Limb (tissue), 2 donors: ENCODE measurements at regions not wholly inside any gene's neighbourhood (a gene's known extent, or its start where the extent isn't known, plus 50 kb on each side); places are given as distances from the start of the nearest gene placed in this dataset.

Experiments
- DNase-seq, 2 donors: peaks; one replicate each; pipeline ENCODE4 v3.0.0-alpha.2; 2016; ENCODE audit errors: extremely low spot score in 2 of 2

DNA sequence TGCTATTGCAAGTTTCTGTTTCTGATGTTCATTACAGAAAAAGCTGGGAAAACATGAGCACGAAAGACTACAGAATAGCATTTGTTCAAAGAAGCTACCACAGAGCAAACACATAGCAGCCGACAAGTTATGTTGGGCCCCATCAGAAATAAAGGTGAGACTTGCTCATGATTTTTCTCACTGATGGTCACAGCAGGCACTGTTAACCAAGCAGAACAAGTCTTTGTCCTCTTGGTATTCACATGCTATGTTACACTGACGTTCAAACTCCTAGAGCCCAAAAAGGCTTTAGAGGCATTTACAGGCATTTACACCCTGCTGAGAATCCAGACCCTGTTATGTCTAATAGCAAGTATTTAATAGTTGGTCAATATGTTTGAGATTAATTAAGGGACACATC is 235.0 kb upstream of the HNMT start:
- DNase-seq = no peak

DNA sequence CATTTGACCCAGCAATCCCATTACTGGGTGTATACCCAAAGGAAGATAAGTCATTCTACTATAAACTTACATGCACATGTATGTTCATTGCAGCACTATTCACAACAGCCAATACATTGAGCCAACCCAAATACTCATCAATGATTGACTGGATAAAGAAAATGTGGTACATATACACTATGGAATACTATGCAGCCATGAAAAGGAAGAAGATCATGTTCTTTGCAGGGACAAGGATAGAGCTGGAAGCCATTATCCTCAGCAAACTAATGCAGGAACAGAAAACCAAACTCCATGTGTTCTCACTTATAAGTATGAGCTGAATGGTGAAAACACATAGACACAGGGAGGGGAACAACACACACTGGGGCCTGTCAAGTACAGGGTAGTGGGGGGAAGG is 226.7 kb upstream of the HNMT start:
- no peak for DNase-seq

DNA sequence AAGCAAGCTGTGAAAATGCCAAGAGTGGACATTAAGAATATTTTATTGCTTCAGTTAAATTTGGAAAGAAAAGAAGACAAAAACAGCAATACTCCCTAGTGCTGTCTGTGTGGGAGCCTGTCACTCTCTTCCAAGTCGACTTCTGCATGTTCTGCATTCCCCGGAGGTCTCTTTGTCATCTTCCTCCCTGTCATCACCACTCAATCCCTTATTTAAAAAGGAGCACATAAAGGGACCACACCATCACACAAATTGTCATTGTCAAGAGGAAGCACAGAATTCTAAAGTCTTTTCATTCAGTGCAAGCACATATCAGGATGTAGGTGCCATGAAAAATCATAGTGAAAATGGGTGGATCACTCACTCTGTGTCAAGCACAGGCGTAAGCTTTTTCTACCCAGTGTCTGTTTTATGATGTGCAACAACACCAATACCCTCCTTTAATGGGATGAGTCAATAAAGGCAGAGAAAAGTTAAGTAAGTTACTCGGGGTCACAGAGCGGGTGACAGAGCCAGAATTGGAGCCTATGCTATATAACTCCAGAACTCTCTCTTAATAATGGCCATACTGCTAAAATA is 222.4 kb upstream of the HNMT start:
- DNase-seq = no peak

- no peak for DNase-seq
Measured at GRCh38 chr2:137747509-137747908, 216.8 kb upstream of the HNMT start.

GRCh38 chr2:137748533-137748932 is 215.7 kb upstream of the HNMT start:
- DNase-seq = no peak

DNA sequence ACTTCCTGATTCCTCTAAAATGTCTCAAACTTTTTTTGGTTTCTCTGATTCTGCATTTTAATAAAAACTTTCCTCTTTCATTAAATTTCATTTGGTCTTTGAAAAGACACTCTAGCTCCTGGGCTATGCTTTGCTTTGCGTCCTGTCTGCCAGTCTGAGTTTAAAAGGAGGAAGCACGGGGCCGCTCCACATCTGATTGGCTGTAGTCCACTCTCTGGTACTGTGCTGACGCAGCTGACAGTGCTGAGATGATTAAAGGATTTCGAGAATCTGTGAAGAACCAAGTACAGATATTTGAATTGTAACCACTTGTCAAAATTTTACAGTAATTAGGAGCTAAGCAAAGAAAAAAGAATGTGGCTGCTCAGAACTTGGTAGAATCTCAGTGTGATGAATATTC is 199.6 kb upstream of the HNMT start:
- DNase-seq = no peak

DNA sequence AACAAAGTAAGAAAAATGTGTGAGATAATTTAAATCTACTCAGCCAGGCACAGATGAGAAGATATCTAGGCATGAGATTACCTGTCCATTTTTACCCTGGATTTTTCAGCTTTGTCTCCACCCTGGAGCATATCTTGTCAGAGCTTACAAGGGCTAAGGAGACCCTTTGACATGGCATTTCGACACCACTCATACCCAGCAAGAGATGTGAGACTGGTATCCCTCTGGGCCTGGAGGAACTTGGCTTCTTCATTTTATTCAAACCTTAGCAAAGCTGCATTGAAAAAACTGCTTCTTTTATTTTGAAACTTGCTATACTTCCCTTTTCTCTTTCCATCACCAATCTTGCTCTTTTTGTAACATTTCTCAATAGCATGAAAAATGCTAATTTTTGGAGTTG is 194.9 kb upstream of the HNMT start:
- no peak for DNase-seq

- DNase-seq = no peak
Measured at GRCh38 chr2:137770166-137770565, 194.1 kb upstream of the HNMT start.

- DNase-seq = no peak
Measured at GRCh38 chr2:137771064-137771463, 193.2 kb upstream of the HNMT start.

DNA sequence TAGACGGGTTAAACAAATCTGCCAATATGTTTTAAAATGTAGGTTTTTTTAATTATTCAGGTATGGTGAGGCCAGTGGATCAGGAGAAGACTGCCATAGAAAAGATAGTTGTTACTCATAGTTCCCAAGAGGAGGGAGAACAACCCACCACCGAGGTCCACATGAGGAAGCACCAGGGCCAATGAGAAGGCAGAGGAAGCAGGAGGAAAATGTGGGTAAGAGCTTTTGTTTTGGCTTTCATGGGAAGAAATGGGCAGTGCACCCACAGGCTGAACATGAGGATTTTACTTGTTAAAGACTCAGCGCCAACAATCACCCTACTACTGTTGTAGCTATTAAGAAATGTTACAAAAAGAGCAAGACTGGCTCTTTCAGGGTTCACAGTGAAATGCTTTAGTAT is 191.8 kb upstream of the HNMT start:
- no peak for DNase-seq

- DNase-seq = no peak
Measured at GRCh38 chr2:137775529-137775928, 188.7 kb upstream of the HNMT start.

DNA sequence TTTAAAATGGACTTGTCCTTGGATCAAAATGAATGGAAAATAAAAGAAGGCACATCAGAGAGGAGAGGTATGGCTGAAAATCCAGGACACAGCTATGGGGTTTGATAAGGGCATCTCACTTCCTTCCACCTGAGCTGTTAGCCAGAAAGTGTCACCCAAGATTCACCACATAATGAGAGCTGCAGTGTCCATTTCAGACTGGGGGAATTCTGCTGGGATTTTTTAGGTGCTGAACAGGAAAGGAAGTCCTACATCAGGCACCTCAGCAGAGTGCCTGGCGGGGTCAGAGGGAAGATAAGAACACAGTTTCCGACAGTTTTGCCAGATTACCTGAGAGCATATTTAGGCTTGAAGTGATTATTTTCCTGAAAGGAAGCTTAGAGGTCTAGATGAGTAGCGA is 187.6 kb upstream of the HNMT start:
- no peak for DNase-seq

DNA sequence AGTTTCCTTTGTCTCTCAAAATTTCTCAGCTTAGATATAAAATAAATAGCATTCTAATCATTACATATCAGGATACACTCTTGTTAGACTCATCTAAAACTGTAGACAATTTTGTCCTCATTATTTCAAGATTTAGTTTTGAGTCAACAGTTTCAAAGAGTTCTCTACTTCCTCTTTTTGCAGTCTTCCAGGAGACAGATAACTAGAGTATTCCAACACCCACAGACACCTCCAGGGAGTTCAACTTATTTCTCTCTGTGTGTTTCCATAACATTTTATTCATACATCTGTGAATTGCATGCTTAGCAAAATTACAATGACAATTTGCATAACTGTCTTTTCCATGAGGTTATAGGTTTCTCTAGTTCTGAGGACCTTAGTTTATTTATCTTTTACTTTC is 166.6 kb upstream of the HNMT start:
- no peak for DNase-seq

DNA sequence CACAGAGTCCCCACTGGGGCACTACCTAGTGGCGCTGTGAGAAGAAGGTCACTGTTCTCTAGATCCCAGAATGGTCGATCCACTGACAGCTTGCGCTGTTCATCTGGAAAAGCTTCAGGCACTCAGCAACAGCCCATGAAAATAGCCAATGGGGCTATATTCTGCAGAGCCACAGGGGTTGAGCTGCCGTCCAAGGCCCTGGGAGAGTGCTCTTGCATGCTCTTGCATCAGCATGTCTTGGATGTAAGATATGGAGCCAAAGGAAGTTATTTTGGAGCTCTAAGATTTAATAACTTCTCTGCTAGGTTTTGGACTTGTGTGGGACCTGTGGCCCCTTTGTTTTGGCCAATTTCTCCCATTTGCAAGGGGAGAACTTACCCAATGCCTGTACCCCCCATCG is 164.7 kb upstream of the HNMT start:
- no peak for DNase-seq

DNA sequence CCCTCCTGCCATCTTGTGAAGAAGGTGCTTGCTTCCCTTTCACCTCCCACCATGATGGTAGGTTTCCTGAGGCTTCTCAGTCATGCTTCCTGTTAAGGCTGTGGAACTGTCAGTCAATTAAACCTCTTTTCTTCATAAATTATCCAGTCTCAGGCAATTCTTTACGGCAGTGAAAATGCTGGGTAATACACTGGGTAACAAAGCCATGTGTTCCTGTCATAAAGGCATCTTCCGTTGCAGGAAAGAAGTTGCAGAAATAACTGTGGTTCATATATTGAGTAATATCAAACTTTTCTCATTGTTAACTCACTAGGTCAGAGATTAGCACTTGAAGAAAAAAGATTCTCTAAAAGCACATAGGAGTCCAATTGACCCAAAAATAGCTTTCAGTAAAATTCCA is 163.9 kb upstream of the HNMT start:
- no peak for DNase-seq

DNA sequence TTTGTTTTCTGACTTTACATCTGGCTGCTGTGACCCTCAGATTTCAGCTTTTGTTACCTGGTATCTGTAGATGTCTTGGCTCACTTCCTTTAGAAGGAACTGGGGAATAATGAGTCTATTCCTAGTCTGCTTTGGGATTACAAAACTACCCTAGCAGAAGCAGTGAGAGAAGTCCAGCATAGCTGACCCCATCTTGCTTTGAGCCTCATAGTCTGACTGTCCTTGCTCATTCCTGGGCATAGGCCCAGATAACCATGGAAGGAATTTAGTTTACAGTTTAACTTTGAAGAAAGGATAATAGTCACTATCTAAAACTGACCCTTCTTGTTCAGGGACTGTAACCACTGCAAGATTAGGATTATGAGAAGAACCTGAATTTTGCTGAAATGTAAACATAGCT is 163.0 kb upstream of the HNMT start:
- DNase-seq = no peak

DNA sequence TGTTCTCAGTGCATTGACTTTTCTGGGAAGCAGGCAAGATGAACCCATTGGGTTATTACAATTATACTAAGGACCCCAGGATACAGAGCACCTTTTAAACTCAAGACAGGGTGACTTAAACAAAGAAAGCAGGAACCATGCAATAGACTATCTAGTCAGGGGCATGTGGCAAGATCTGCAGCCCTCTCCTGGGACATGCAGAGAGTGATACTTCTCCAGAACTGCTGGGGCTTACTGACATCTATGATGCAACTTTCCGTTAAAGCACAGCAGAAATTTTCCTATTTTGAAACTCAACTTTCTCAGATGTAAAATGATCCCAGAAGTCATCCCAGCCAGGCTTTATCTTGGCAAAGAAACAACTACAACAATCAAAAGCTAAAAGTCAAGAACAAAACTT is 162.2 kb upstream of the HNMT start:
- no peak for DNase-seq

- no peak for DNase-seq
Measured at GRCh38 chr2:137806068-137806805, 158.0 kb upstream of the HNMT start.

- DNase-seq = no peak
Measured at GRCh38 chr2:137809252-137809651, 155.0 kb upstream of the HNMT start.

DNA sequence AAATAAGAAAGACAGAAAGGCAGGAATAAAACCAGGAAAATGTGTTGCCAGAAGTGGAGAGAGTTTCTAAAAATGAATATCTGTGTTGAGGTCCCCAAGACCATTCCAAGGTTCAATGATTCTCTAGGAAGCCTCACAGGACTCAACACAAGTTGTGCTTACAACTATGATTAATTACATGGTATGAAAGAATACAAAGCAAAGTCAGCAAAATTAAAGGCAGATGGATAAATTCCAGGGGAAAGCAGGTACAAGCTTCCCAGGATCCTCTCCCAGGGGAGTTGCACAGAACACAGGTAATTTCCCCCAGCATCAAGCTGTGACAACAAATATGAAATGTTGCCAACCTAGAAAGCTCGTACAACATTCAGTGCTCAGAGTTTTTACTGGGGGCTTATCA is 154.4 kb upstream of the HNMT start:
- DNase-seq = no peak

- no peak for DNase-seq
Measured at GRCh38 chr2:137812517-137812916, 151.8 kb upstream of the HNMT start.

DNA sequence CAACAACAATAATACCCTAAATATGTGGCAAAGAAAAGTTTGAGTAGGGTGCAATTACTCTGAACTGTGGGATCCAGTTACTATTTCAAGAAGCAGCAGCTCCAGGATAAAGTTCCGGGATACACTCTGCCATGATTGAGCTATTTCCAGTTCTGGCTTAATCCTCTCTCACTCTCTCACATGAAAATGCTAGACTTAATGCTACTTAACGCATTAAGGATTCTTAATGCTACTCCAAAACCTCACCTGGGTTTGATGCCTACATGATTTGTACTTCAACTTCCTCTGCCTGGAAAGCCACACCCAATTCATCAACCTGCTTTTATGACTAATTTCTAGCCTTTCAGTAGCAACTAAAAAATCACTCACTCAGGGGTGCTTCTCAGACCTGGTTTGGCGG is 151.1 kb upstream of the HNMT start:
- no peak for DNase-seq

DNA sequence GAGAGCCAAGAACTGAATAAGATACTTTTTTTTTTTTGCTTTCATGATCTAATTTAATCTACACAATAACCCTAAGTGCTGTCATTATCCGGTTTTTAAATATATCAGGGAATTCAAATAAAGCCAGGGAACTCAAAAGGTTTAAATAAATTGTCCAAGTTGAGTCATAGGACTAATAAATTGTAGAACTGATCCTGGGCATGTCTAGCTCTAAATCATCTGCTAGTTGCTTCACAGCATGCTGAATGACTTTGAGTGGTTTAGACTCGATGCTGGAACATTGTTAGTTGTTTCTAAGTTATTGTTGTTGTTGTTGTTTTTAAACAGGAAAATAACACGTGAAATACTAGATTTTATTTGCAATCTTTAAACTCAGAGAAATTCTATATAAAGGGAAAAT is 147.2 kb upstream of the HNMT start:
- DNase-seq = no peak

- no peak for DNase-seq
Measured at GRCh38 chr2:137823196-137823595, 141.1 kb upstream of the HNMT start.
